RCC 7860 (cell line): ENCODE measurements at regions not wholly inside any gene's neighbourhood (a gene's known extent, or its start where the extent isn't known, plus 50 kb on each side); places are given as distances from the start of the nearest gene placed in this dataset.

Experiments used
- DNase-seq: peaks from one replicate; pipeline ENCODE4 v3.0.0-alpha.2; 2015; ENCODE audit warnings: low spot score
- FAIRE-seq: peaks from 2 replicates; lab custom pipeline; 2012; peaks lifted over from hg19 to GRCh38; lab: Jason Lieb, UNC

GRCh38 chr17:37796076-37796475, 51.2 kb upstream of the HNF1B start:
- DNase-seq, result no peak

More at GRCh38 chr17:37796076-37796475, 51.2 kb upstream of the HNF1B start:
- no peak for FAIRE-seq
